ENCODE measurements at regions not wholly inside any gene's neighbourhood (a gene's known extent, or its start where the extent isn't known, plus 50 kb on each side); places are given as distances from the start of the nearest gene placed in this dataset.

DNA sequence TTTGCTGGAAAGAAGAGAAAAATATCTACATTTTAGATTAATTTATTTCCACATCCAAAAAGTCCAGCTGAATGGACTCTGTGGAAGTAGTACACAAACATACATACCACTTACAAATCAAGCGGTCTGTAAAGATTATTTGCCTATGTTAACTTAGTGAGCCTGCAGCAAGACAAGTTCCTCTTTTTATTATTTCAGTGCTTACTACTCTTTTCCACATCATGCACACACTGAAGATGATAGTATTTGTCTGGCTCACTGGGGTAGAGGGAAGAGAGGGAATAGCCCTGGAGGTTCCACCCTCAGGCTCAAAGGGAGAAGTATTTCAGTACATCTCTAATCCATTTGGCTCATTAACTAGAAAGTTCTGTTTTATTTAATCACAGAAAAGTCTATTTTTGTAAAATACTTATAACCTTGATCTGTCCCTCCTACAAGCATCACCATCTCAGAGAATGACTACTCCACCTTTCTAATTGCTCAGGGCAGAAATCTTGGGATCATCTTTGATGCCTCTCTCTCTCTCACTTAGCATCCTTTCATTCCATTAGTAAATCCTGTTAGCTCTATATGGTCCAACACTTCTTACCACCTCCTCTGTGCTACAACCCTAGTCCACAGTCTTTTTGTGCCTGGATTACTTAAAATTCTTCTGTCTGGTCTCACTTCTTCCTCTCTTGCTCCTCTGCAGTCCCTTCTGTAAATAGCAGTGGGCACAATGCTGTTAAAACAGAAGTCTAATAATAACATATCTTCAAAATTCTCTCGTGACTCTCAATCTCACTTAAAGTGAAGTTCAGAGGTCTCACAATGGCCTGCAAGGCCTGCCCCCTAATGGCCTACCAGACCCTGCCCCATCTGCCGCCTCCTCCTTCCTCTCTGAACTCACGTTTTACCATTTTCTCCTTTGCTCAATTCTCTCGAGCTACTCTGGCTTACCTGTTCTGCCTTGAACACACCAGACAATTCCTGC lies 64.3 kb upstream of the CCDC6 start:
- TF ChIP-seq, protein P1, sequence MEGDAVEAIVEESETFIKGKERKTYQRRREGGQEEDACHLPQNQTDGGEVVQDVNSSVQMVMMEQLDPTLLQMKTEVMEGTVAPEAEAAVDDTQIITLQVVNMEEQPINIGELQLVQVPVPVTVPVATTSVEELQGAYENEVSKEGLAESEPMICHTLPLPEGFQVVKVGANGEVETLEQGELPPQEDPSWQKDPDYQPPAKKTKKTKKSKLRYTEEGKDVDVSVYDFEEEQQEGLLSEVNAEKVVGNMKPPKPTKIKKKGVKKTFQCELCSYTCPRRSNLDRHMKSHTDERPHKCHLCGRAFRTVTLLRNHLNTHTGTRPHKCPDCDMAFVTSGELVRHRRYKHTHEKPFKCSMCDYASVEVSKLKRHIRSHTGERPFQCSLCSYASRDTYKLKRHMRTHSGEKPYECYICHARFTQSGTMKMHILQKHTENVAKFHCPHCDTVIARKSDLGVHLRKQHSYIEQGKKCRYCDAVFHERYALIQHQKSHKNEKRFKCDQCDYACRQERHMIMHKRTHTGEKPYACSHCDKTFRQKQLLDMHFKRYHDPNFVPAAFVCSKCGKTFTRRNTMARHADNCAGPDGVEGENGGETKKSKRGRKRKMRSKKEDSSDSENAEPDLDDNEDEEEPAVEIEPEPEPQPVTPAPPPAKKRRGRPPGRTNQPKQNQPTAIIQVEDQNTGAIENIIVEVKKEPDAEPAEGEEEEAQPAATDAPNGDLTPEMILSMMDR (IDR thresholded peaks at IDR 0.05) = no peak
- TF ChIP-seq POLR2A (IDR thresholded peaks at IDR 0.05) = no peak
